Psoas muscle (tissue), 7 donors: ENCODE measurements at regions not wholly inside any gene's neighbourhood (a gene's known extent, or its start where the extent isn't known, plus 50 kb on each side); places are given as distances from the start of the nearest gene placed in this dataset.
A peak's percentile ranks its signal among the peaks of the same experiment; 100 is the strongest.

Experiments used
- ATAC-seq, 4 donors: fragments of 200-7000 bp; cut with Tn5 transposase; one replicate each; pipeline ENCODE4 v1.9.1; 2020; ENCODE audit warnings: moderate library complexity in 3 of 4, mild to moderate bottlenecking in 2 of 4
- DNase-seq, 2 donors: peaks; one replicate each; pipeline ENCODE4 v3.0.0-alpha.2; 2020
- H3K27ac ChIP-seq: fragments of 200-600 bp; one replicate; pipeline ENCODE4 v1.8.0; 2022
- H3K27me3 ChIP-seq, 3 donors: fragments of 200-600 bp in 1 of 3; one replicate each; pipeline versions ENCODE4 v1.6.1 to v1.8.0; 2013 to 2022; ENCODE audit warnings: low read length in 2 of 3, mild to moderate bottlenecking in 2 of 3, moderate library complexity in 1 of 3; ENCODE audit not compliant: insufficient read depth in 3 of 3
- H3K36me3 ChIP-seq, 2 donors: fragments of 200-600 bp in 1 of 2; one replicate each; pipeline versions ENCODE4 v1.6.1 to v1.8.0; 2013 to 2022; ENCODE audit warnings: low read depth in 1 of 2, mild to moderate bottlenecking in 1 of 2, moderate library complexity in 1 of 2; ENCODE audit not compliant: insufficient read depth in 1 of 2
- H3K4me1 ChIP-seq: fragments of 200-600 bp; one replicate; pipeline ENCODE4 v1.8.0; 2022
- H3K4me3 ChIP-seq: fragments of 200-600 bp; one replicate; pipeline ENCODE4 v1.8.0; 2022; ENCODE audit warnings: mild to moderate bottlenecking
- H3K9me3 ChIP-seq: fragments of 200-600 bp; one replicate; pipeline ENCODE4 v1.8.0; 2022
- WGBS, 3 donors: extraction: QIAGEN DNeasy Blood & Tissue Kit; methylation state at CpG; one replicate each; pipeline versions ENCODE4 v1.1.6 to v1.1.7; 2013; 5-methylcytosine and 5-hydroxymethylcytosine counted together
- intact Hi-C, 2 donors: fragments of 100-400 bp; cut with DNase I; formaldehyde crosslinking; loops; one replicate each; pipeline versions ENCODE4 v1.11.0 to v1.14.2; 2022
- TF ChIP-seq, protein P1 (sequence below): fragments of 200-600 bp; IDR thresholded peaks from one replicate; pipeline ENCODE4 v1.8.0; 2022; ENCODE audit warnings: antibody characterized with exemption
- donor health status: healthy with polysubstance abuse.
- donor health status: DM: no; HTN: no; CAD: no; lungs with moderate emphysema.
- donor health status: Bipolar disorder and iron deficiency.
- donor health status: healthy.
- donor health status: DM: yes; HTN: yes; CAD: no.
- donor health status: DM: no; HTN: no; CAD: no.
- donor health status: DM: yes; HTN: yes; CAD: no.

DNA sequence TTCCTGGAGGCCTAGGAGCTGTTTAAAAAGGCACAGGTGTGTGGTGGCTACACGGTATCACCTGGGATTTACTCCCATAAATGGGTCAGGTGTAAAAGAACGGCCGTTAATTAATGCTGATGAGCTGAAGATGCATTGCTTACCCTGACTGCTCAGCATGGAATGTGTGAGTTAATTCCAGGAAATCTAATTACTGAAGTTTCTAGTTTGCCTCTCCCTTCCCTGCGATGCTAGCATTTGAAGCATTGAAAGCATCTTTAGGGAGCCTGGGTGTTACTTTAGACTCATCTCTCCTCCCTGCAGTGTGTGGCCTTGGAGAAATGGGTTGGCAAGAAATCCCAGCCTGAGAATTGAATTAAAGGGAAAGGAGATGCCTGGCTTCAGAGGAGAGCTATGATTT lies 415.9 kb downstream of the FUT8 start:
- Histone ChIP-seq H3K9me3 (no peaks in the 10 kb centered on the region), H3K4me3 (no peak overlapping the region), H3K27ac (no peak overlapping the region), H3K36me3 (no peaks in the 10 kb centered on the region), H3K4me1 (no peaks in the 10 kb centered on the region), H3K27me3 (no peaks in the 10 kb centered on the region)
- WGBS, 3 donors = 72 to 76% (median 75%) methylated on average over 4 of the region's 4 CpGs
- intact Hi-C loops = no loop called here
- DNase-seq (no peak), ATAC-seq (no peak)
- TF ChIP-seq, protein P1, sequence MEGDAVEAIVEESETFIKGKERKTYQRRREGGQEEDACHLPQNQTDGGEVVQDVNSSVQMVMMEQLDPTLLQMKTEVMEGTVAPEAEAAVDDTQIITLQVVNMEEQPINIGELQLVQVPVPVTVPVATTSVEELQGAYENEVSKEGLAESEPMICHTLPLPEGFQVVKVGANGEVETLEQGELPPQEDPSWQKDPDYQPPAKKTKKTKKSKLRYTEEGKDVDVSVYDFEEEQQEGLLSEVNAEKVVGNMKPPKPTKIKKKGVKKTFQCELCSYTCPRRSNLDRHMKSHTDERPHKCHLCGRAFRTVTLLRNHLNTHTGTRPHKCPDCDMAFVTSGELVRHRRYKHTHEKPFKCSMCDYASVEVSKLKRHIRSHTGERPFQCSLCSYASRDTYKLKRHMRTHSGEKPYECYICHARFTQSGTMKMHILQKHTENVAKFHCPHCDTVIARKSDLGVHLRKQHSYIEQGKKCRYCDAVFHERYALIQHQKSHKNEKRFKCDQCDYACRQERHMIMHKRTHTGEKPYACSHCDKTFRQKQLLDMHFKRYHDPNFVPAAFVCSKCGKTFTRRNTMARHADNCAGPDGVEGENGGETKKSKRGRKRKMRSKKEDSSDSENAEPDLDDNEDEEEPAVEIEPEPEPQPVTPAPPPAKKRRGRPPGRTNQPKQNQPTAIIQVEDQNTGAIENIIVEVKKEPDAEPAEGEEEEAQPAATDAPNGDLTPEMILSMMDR = no peak

DNA sequence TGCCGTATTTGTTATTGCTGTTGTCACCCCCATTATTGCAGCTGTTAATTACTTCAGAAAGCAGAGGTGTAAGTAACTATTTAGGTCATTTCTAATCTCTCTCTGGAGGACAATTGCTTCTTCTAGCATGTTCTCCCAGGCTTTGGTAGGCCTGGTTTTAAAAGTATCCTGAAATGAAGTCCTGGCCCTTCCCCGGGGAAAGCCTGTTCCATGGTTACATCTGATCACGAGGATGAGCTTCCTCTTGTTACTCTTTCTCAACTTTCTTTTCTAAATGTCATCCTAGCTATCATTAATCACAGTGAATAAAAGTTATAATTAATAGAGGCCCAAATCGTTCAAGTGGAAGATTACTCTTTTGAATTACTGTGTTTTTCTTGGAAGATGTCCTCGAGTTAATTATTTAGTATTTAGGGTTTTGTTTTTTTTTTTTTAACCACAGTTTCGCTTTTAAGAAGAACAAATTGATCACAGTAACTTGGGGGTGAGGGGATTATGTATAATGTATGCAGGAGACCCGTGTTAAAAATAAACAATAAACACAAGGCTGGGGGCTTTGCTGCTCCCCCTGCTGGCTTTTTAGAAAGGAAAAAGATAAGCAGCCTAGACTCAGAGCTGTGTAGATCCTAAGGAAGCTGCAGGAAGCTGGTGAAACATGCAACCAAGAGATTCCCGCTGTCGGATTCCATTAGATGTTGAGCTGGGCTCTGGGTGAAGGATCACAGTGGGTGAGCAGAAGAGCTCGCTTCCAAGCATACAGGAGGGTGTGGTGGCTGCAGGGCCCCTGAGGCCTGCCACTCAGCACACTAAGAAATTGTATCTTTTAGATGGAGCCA lies 420.1 kb downstream of the FUT8 start:
- peaks cover 3% of the 10 kb centered on the region for H3K4me1 ChIP-seq
- H3K4me3 ChIP-seq = no peak overlapping the region
- intact Hi-C loops = no loop called here
- TF ChIP-seq, protein P1 = no peak
- no peak for DNase-seq
- H3K27me3 ChIP-seq = no peaks in the 10 kb centered on the region
- ATAC-seq = no peak
- H3K36me3 ChIP-seq = no peaks in the 10 kb centered on the region
- WGBS, 3 donors = 43 to 59% (median 52%) methylated on average over 10 of the region's 10 CpGs
- no peaks in the 10 kb centered on the region for H3K9me3 ChIP-seq
- H3K27ac ChIP-seq = no peak overlapping the region

GRCh38 chr14:65833267-65833880 lies 420.8 kb downstream of the FUT8 start:
- DNase-seq (peak in 1 of 2 donors; percentile 58), ATAC-seq (peak in 2 of 4 donors; percentile 37 to 68)
- Histone ChIP-seq H3K36me3 (no peaks in the 10 kb centered on the region), H3K9me3 (no peaks in the 10 kb centered on the region), H3K4me1 (peaks cover 3% of the 10 kb centered on the region), H3K27me3 (no peaks in the 10 kb centered on the region), H3K4me3 (no peak overlapping the region), H3K27ac (no peak overlapping the region)
- 45 to 55% (median 50%) methylated on average over 11 of the region's 11 CpGs for WGBS, 3 donors
- TF ChIP-seq, protein P1 = no peak
- intact Hi-C loops = no loop called here

GRCh38 chr14:65834051-65834450 lies 421.5 kb downstream of the FUT8 start:
- intact Hi-C loops = no loop called here
- no peak overlapping the region for H3K4me3 ChIP-seq
- H3K36me3 ChIP-seq = no peaks in the 10 kb centered on the region
- DNase-seq (no peak), ATAC-seq (no peak)
- peaks cover 3% of the 10 kb centered on the region for H3K4me1 ChIP-seq
- no peaks in the 10 kb centered on the region for H3K9me3 ChIP-seq
- no peaks in the 10 kb centered on the region for H3K27me3 ChIP-seq
- WGBS, 3 donors = 63 to 91% (median 73%) methylated on average over 7 of the region's 7 CpGs
- no peak overlapping the region for H3K27ac ChIP-seq
- TF ChIP-seq, protein P1 = no peak
